ENCODE measurements at regions not wholly inside any gene's neighbourhood (a gene's known extent, or its start where the extent isn't known, plus 50 kb on each side); places are given as distances from the start of the nearest gene placed in this dataset.

GRCh38 chr9:93786204-93786603 lies 169.0 kb downstream of the BARX1 start (continued):
- TF ChIP-seq YY1 (IDR thresholded peaks at IDR 0.05; ENCODE audit: low read depth, low read length) (no peak), CHD1 (IDR thresholded peaks at IDR 0.05; ENCODE audit: low read depth, low read length) (no peak), HDAC2 (IDR thresholded peaks at IDR 0.05; ENCODE audit: borderline replicate concordance in 1 of 2, low read depth in 2 of 2, low read length in 2 of 2) (no peak), SIRT6 (IDR thresholded peaks at IDR 0.05; ENCODE audit: low read length) (no peak), BCL11A (IDR thresholded peaks at IDR 0.05; ENCODE audit: low read depth in 2 of 2, low read length in 2 of 2) (no peak), CHD2 (IDR thresholded peaks at IDR 0.05; ENCODE audit: low read length) (no peak), CEBPB (IDR thresholded peaks at IDR 0.05; ENCODE audit: low read depth, low read length) (no peak), CBX8 (IDR thresholded peaks at IDR 0.05; ENCODE audit: borderline replicate concordance, low read depth, low read length) (no peak), KDM1A (IDR thresholded peaks at IDR 0.05; ENCODE audit: borderline replicate concordance, low read length) (no peak), KDM4A (IDR thresholded peaks at IDR 0.05; ENCODE audit: low read depth, low read length, severe bottlenecking) (no peak), RXRA (IDR thresholded peaks at IDR 0.05; ENCODE audit: insufficient read depth, low read depth, low read length) (no peak), USF2 (IDR thresholded peaks at IDR 0.05; ENCODE audit: low read length) (no peak), PHF8 (conservative IDR thresholded peaks at IDR 0.05; ENCODE audit: low read depth, low read length) (no peak)
